HG03354 (cell line): ENCODE measurements at regions not wholly inside any gene's neighbourhood (a gene's known extent, or its start where the extent isn't known, plus 50 kb on each side); places are given as distances from the start of the nearest gene placed in this dataset.

Experiments used
- ATAC-seq: cut with Tn5 transposase; IDR thresholded peaks from one replicate; pipeline ENCODE4 v1.9.1; 2021; ENCODE audit warnings: mild to moderate bottlenecking; ENCODE audit not compliant: unreplicated experiment, poor library complexity, severe bottlenecking

DNA sequence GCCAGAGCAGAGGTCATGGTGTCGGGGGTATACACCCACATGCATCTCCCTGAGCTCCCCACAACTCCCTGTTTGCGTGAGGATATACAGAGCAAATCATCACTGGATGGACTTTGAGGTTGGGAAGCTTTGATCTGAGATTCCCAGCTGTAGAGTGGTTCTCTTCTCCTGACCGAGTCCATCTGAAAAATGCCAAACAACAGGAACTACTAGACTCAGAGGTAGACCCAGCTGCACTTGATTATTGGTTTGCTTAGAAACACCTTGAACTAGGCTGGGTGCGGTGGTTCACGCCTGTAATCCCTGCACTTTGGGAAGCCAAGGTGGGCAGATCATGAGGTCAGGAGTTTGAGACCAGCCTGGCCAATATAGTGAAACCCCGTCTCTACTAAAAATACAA is 125.0 kb downstream of the UNC5CL start:
- no peak for ATAC-seq

DNA sequence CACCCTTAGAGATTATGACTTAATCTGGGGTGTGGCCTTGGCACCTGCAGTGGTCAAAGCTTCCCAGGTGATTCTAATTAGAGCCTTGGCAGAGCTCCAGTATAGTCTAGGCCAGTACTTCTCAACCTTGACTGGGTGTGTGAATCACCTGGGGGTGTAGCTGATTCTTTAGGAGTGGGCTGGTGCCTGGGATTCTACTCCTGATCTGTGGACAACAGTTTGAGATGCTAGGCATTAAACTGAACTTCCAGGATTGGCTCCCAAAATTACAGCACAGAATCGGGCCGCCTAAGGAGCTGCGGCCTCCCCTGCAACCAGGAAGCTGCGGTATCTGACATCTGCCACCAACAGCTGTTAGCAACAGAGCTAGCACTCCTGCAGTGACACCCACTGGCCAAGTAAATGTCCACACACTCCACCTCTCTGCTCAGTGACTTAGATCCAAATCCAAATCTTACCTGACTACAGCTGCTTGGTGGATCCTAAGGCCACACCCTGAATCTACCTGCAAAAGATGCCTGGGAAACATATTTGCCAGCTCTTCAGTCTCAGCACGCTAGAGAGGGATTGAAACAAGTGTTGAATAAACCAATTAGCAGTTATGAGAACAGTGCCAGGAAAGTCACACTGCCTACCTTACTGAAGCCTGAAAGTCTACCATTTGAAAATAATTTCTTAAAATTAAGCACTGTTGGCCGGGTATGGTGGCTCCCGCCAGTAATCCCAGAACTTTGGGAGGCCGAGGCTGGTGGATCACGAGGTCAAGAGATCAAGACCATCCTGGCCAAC is 126.7 kb downstream of the UNC5CL start:
- peak; percentile 97 for ATAC-seq

DNA sequence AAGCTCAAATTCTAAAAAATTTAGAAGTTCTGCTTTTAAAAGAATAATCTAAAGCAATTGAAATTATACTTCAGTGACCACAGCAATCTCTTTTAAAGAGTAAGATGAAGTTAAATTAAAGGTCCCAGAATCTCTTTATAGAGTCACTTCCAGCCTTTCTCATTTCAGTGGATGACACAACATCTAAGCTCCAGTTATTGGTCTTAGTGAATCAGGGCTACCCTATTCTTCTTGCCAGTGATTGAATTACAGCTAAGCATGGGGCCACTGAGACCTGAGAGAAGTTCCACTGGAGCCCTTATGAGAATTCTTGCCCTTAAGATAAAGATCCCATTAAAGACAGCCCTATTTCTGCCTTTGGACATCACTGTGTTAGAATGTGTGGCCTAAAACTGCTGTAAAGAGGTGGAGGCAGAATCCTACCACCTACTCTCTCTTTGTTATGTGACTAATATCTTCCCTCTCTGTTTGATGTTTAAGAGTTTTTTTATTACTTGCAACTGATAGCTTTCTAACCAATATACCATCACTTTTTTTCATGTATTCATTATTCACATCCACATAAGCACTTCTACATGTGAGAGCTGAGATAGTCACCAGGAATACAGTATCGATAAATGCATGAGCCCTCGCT is 128.6 kb downstream of the UNC5CL start:
- ATAC-seq: no peak

DNA sequence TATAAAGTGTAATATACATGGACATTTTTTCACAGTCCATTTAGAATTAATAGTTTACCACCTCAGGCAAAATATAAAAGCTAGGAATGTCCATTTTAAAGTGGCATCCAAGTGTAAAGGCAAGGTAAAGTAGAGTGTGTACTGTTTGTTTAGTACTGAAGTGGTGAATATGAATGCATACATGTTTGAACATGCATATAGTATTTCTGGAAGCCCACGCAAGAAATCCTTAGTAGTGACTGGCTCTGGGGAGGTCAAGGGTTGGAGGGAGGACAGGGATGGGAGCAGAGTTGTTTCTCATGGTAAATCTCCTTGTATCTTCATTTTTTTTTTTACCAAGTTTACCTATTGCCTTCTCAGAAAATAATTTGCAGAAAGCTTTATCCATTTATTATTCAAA is 129.2 kb downstream of the UNC5CL start:
- no peak for ATAC-seq

- ATAC-seq: no peak
Measured at GRCh38 chr6:40907198-40907701, 131.8 kb downstream of the UNC5CL start.

DNA sequence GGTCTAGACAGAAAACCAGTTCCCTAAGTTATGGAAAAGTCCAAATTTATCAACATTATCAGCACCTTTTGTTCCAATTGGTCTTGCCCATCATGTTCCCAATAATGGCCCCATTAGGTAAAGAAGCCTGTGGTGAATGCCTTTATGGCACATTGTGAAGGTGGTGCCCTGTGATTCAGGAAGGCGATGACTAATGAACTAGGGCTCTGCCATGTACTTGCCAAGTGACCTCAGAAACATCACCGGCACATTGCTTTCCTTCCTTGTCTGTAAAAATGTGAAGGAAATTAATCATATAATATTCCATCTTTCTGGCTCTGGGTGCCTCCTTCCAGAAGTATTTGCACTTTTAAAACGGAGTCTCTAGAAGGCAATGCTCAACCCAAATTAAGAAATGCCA is 132.3 kb downstream of the UNC5CL start:
- no peak for ATAC-seq

- ATAC-seq: no peak
Measured at GRCh38 chr6:40904583-40905194, 134.3 kb downstream of the UNC5CL start.

- ATAC-seq: no peak
Measured at GRCh38 chr6:40903456-40903855, 135.6 kb downstream of the UNC5CL start.

GRCh38 chr6:40901322-40902055 is 137.5 kb downstream of the UNC5CL start:
- ATAC-seq: no peak

- no peak for ATAC-seq
Measured at GRCh38 chr6:40900791-40901190, 138.2 kb downstream of the UNC5CL start.

GRCh38 chr6:40899684-40900155 is 139.3 kb downstream of the UNC5CL start:
- no peak for ATAC-seq

DNA sequence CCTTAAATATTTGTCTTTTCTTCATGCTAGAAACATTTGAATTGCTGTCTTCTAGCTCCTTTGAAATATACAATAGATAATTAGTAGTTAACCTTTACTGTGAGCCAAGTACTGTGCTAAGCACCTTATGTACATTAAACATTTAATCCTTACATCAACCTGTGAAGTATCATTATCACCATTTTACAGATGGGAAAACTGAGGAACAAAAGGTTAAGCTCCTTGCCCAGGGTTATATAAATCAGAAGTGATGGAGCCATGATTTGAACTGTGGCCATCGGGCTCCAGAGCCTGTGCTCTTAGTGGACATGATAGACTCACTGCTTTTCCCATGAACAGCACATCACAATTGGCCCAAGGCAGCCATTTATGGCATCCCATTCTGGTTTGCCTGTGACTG is 140.9 kb downstream of the UNC5CL start:
- no peak for ATAC-seq

GRCh38 chr6:40897390-40898003 is 141.5 kb downstream of the UNC5CL start:
- ATAC-seq: no peak

DNA sequence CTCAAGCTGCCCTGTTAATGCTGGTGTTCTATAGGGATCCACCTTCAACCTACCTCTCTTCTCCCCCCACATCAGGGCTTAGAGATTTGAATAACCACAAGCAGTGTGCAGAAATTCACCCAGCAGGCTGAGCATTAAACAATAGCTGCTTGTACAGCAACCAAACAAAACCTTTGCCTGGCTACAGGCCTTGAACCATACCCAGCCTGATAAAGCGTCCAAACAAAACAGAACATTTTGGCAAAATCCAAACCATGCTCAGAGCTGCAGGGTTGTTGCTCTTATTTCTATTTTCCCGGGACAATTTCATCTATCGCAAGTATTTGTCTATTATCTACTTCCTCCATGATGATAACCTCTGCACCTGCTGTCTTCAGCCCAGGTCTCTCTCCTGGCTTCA is 142.3 kb downstream of the UNC5CL start:
- no peak for ATAC-seq

DNA sequence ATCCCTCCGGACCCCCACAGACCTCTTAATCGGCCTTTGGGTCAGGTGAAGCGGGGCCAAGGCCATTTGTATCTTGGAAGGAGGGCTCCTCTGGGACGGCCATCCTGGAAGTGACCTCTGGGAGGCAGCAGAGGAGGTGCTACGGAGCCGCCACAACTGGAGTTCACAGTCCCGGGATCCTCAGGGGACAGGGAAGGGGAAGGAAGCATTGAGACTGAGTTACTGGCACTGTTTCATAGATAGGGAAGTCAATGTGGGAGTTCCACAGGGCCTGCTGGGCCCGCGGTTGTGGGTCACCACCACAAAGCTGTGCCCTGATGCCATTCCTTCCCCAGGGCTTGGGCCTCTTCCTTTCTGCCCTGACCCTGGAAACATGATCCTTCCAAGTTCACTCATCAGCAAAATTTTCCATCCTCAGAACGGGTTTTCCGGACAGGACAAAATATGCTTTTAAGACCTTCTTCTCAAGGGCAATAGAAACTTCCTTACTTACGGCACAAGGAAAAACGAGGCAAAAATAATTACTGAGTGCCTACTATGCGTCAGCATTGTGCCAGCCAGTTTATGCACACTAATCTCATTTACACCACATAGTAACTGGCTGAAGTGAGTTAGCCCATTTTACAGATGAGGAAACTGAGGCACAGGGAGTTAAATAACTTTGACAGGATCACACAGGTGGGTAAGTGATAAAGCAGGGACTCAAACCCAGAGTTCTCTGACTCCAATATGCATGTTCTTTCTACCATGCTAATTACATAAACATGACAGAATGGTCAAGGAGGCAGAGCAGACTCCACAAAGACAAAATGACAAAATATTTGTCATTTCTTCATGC is 143.8 kb downstream of the UNC5CL start:
- ATAC-seq: no peak

- ATAC-seq: no peak
Measured at GRCh38 chr6:40893021-40893420, 146.0 kb downstream of the UNC5CL start.

DNA sequence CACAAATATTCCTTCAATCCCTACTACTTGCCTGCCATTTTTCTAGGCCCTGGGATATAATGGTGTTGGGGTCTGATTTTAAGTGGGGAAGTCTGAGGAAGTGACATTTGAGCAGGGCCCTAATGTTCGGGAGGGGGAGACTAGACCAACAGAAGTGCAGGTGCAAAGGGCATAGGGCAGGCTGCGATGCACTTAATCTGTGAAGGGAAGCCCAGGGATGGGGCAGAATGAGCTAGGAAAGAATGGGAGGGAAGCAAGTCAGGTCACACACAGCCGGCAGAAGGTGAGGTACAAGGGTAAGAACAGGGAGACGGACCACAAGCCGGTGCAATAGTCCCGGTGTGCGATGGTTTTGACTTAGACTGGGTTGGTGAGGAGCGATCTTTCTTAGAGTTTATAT is 146.8 kb downstream of the UNC5CL start:
- ATAC-seq: no peak

DNA sequence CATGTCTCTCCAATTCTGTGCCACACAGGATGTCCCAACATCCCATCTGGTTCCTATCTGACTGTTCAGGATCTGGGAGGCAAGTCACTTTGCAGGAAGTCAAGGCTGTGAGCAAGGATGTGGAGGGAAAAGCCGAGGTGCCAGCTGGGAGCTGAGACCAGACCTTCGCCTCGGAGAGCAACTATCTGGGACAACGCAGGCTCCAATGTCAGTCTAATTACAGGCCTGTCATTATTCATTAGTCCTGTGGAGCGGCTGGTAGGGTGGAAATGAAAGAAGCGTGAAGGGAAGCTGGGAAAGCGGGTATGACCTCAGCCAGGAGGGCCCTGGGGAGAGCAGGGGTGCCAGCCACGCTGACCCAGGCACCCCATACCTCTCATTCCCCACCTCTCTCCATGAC is 147.3 kb downstream of the UNC5CL start:
- ATAC-seq: no peak

DNA sequence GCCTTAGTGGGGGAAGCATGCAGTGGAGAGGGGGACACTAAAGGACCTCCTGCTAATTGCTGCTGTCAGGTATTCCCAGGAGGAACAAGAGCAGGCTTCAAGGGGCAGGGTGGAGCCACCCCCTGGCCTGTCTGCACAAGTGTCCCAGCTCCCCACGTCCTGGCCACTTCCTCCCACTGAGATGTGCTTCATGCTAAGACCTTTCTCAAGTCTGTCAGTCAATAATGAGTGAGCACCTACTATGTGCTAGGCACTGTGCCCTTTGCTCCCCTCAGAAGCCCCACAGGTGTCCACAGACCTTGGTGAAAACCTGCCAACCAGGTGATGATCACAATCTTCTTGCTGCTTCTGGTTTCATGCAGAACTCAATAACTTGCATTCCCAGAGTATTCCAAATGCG is 147.9 kb downstream of the UNC5CL start:
- ATAC-seq: no peak
